IMR-90 (cell line): ENCODE measurements at regions not wholly inside any gene's neighbourhood (a gene's known extent, or its start where the extent isn't known, plus 50 kb on each side); places are given as distances from the start of the nearest gene placed in this dataset.

Experiments used
- ATAC-seq: fragments of 200-7000 bp; cut with Tn5 transposase; 2 replicates; pipeline ENCODE4 v1.9.1; 2020; ENCODE audit warnings: low read depth, mild to moderate bottlenecking, moderate library complexity
- BruUV-seq: library from RNA; stranded (reverse); fragments of 400-500 nt; replicated peaks from 2 replicates; lab custom pipeline; 2021; lab: Mats Ljungman, UMichigan
- CTCF ChIA-PET: fragments of 300-600 bp; formaldehyde crosslinking; extraction: SDS; loops from one replicate; lab custom pipeline; 2021; ENCODE audit warnings: antibody characterized with exemption; lab: Yijun Ruan, JAX
- POLR2A ChIA-PET: fragments of 300-600 bp; sonication (Branson Sonifier 250); formaldehyde crosslinking; loops from one replicate; lab custom pipeline; 2022; ENCODE audit warnings: antibody characterized with exemption; ENCODE audit not compliant: unreplicated experiment; lab: Charles Lee
- DNase-seq: peaks from one replicate; pipeline ENCODE4 v3.0.0; 2013
- H2AFZ ChIP-seq: replicated peaks from 2 replicates; pipeline ENCODE3; 2013; ENCODE audit warnings: low read length, mild to moderate bottlenecking; ENCODE audit not compliant: poor library complexity
- H2AK5ac ChIP-seq: 2 replicates; pipeline ENCODE4 v1.6.1; 2013; ENCODE audit warnings: low read depth, low read length, inconsistent platforms
- H2AK9ac ChIP-seq: replicated peaks from 2 replicates; pipeline ENCODE3; 2013; ENCODE audit warnings: mild to moderate bottlenecking, low read depth, low read length, moderate library complexity; ENCODE audit not compliant: poor library complexity
- H2BK120ac ChIP-seq: 2 replicates; pipeline ENCODE4 v1.6.1; 2013; ENCODE audit warnings: low read depth, low read length, inconsistent platforms
- H2BK15ac ChIP-seq: 3 replicates; pipeline ENCODE4 v1.6.1; 2013; ENCODE audit warnings: low read depth, low read length, inconsistent platforms
- H2BK20ac ChIP-seq: 2 replicates; pipeline ENCODE4 v1.6.1; 2013; ENCODE audit warnings: low read depth, mild to moderate bottlenecking, inconsistent platforms, low read length, moderate library complexity
- H2BK5ac ChIP-seq: 2 replicates; pipeline ENCODE4 v1.6.1; 2013; ENCODE audit warnings: mild to moderate bottlenecking, low read depth, low read length, inconsistent platforms; ENCODE audit not compliant: poor library complexity, severe bottlenecking
- H3K14ac ChIP-seq: replicated peaks from 2 replicates; pipeline ENCODE4 v1.6.1; 2013; ENCODE audit warnings: low read depth, low read length, inconsistent platforms
- H3K18ac ChIP-seq: 2 replicates; pipeline ENCODE4 v1.6.1; 2013; ENCODE audit warnings: low read depth, low read length, control low read depth
- H3K23ac ChIP-seq: 2 replicates; pipeline ENCODE4 v1.6.1; 2013; ENCODE audit warnings: low read depth, low read length, inconsistent platforms
- H3K27ac ChIP-seq: 2 replicates; pipeline ENCODE4 v1.5.1; 2013; ENCODE audit warnings: mild to moderate bottlenecking, control low read depth, low read length; ENCODE audit not compliant: insufficient read depth
- H3K27me3 ChIP-seq: 2 replicates; pipeline ENCODE4 v1.6.1; 2013; ENCODE audit warnings: low read length; ENCODE audit not compliant: control insufficient read depth, insufficient read depth
- H3K36me3 ChIP-seq: 2 replicates; pipeline ENCODE4 v1.6.1; 2013; ENCODE audit warnings: low read length, mixed read lengths; ENCODE audit not compliant: control insufficient read depth, insufficient read depth
- H3K4ac ChIP-seq: 2 replicates; pipeline ENCODE4 v1.6.1; 2013; ENCODE audit warnings: low read depth, low read length, inconsistent platforms
- H3K4me1 ChIP-seq: 2 replicates; pipeline ENCODE4 v1.6.1; 2013; ENCODE audit warnings: low read length, mixed read lengths; ENCODE audit not compliant: control insufficient read depth, insufficient read depth
- H3K4me2 ChIP-seq: 2 replicates; pipeline ENCODE4 v1.6.1; 2013; ENCODE audit warnings: low read depth, mild to moderate bottlenecking, control low read depth, low read length, moderate library complexity
- H3K4me3 ChIP-seq: 2 replicates; pipeline ENCODE4 v1.5.1; 2013; ENCODE audit warnings: low read depth, mild to moderate bottlenecking, control low read depth, low read length, moderate library complexity; ENCODE audit not compliant: insufficient read depth
- H3K56ac ChIP-seq: 2 replicates; pipeline ENCODE4 v1.6.1; 2013; ENCODE audit warnings: low read length, inconsistent platforms; ENCODE audit not compliant: insufficient read depth; ENCODE audit errors: extremely low read depth
- H3K79me1 ChIP-seq, 2 experiments: 2 replicates each; pipeline ENCODE4 v1.6.1; 2013; ENCODE audit warnings: low read length in 2 of 2, inconsistent platforms in 1 of 2, low read depth in 1 of 2
- H3K9ac ChIP-seq: 2 replicates; pipeline ENCODE4 v1.6.1; 2013; ENCODE audit warnings: low read depth, low read length, control low read depth
- H3K9me1 ChIP-seq: 2 replicates; pipeline ENCODE4 v1.6.1; 2013; ENCODE audit warnings: low read length, inconsistent platforms; ENCODE audit not compliant: insufficient read depth
- H3K9me3 ChIP-seq: 2 replicates; pipeline ENCODE4 v1.6.1; 2013; ENCODE audit warnings: low read length; ENCODE audit not compliant: control insufficient read depth, insufficient read depth
- H4K20me1 ChIP-seq: 2 replicates; pipeline ENCODE4 v1.6.1; 2013; ENCODE audit warnings: low read length, inconsistent platforms; ENCODE audit not compliant: insufficient read depth
- H4K5ac ChIP-seq: 2 replicates; pipeline ENCODE4 v1.6.1; 2013; ENCODE audit warnings: mild to moderate bottlenecking, low read depth, low read length, control low read depth
- H4K8ac ChIP-seq, 2 experiments: 2 replicates each; pipeline ENCODE4 v1.6.1; 2013; ENCODE audit warnings: low read depth in 2 of 2, low read length in 2 of 2, control low read depth in 1 of 2, inconsistent platforms in 1 of 2
- H4K91ac ChIP-seq: 2 replicates; pipeline ENCODE4 v1.6.1; 2013; ENCODE audit warnings: low read depth, low read length, inconsistent platforms; ENCODE audit not compliant: insufficient read depth
- BHLHE40 ChIP-seq: fragments of 150-350 bp; IDR thresholded peaks from 2 replicates; pipeline ENCODE4 v1.6.1; 2016; ENCODE audit warnings: mild to moderate bottlenecking, low read depth, low read length
- CEBPB ChIP-seq: IDR thresholded peaks from 2 replicates; pipeline ENCODE4 v1.6.1; 2012; ENCODE audit warnings: low read depth, low read length, improper control_type of control experiment
- CHD1 ChIP-seq: IDR thresholded peaks from 2 replicates; pipeline ENCODE4 v1.6.1; 2012; ENCODE audit warnings: low read depth, low read length, improper control_type of control experiment
- FOS ChIP-seq: fragments of 150-350 bp; IDR thresholded peaks from 2 replicates; pipeline ENCODE4 v1.6.1; 2016; ENCODE audit warnings: low read depth, low read length
- MAFK ChIP-seq: IDR thresholded peaks from 2 replicates; pipeline ENCODE4 v1.6.1; 2012; ENCODE audit warnings: low read depth, low read length, improper control_type of control experiment
- MAZ ChIP-seq: IDR thresholded peaks from 2 replicates; pipeline ENCODE4 v1.6.1; 2012; ENCODE audit warnings: low read depth, mild to moderate bottlenecking, low read length, improper control_type of control experiment, moderate library complexity, borderline replicate concordance
- NFE2L2 ChIP-seq: fragments of 150-350 bp; IDR thresholded peaks from 2 replicates; pipeline ENCODE4 v1.6.1; 2016; ENCODE audit warnings: low read depth, mild to moderate bottlenecking, low read length
- POLR2A ChIP-seq: IDR thresholded peaks from 2 replicates; pipeline ENCODE4 v1.6.1; 2012; ENCODE audit warnings: mild to moderate bottlenecking, low read depth, low read length
- RAD21 ChIP-seq: IDR thresholded peaks from 2 replicates; pipeline ENCODE4 v1.6.1; 2012; ENCODE audit warnings: low read length, improper control_type of control experiment
- RCOR1 ChIP-seq: IDR thresholded peaks from 2 replicates; pipeline ENCODE4 v1.6.1; 2012; ENCODE audit warnings: mild to moderate bottlenecking, low read length, improper control_type of control experiment; ENCODE audit not compliant: insufficient replicate concordance
- RFX5 ChIP-seq: IDR thresholded peaks from 2 replicates; pipeline ENCODE4 v1.8.0; 2012; ENCODE audit warnings: low read depth, mild to moderate bottlenecking, low read length, moderate library complexity
- SMC3 ChIP-seq: fragments of 150-350 bp; IDR thresholded peaks from 2 replicates; pipeline ENCODE4 v1.6.1; 2016; ENCODE audit warnings: low read depth, mild to moderate bottlenecking, antibody characterized with exemption, low read length, moderate library complexity
- WGBS, 2 experiments: methylation state at CpG; one replicate each; pipeline versions ENCODE4 v1.1.5 to v1.1.7; 2013; ENCODE audit warnings: missing lambda C conversion rate in 2 of 2; ENCODE audit not compliant: insufficient read length in 1 of 2; ENCODE audit errors: extremely low coverage in 2 of 2; 5-methylcytosine and 5-hydroxymethylcytosine counted together
- dilution Hi-C: fragments of 300-500 bp; cut with HindIII; formaldehyde crosslinking; loops from one replicate; pipeline ENCODE4 v1.14.3; 2018; ENCODE audit warnings: low sequenced_read_pairs; ENCODE audit not compliant: unreplicated experiment
- in situ Hi-C: fragments of 300-500 bp; cut with MboI; formaldehyde crosslinking; loops from 3 replicates; pipeline ENCODE4 v1.14.3; 2019; ENCODE audit warnings: low sequenced_read_pairs, inconsistent platforms, mixed read lengths
- intact Hi-C: fragments of 100-400 bp; cut with micrococcal nuclease; formaldehyde crosslinking; loops from 2 replicates; pipeline ENCODE4 v1.10.0; 2022
- TF ChIP-seq, protein P1 (sequence below): fragments of 150-350 bp; IDR thresholded peaks from 2 replicates; pipeline ENCODE4 v1.6.1; 2017; ENCODE audit warnings: mild to moderate bottlenecking, antibody characterized with exemption, low read length, low read depth
- TF ChIP-seq, protein P2 (sequence below): conservative IDR thresholded peaks from 2 replicates; pipeline ENCODE4 v1.5.1; 2012; ENCODE audit warnings: mild to moderate bottlenecking, low read depth, low read length, improper control_type of control experiment
- TF ChIP-seq, protein P3 (sequence below): fragments of 150-350 bp; IDR thresholded peaks from 2 replicates; pipeline ENCODE4 v1.6.1; 2016; ENCODE audit warnings: low read depth, mild to moderate bottlenecking, low read length, moderate library complexity, borderline replicate concordance

DNA sequence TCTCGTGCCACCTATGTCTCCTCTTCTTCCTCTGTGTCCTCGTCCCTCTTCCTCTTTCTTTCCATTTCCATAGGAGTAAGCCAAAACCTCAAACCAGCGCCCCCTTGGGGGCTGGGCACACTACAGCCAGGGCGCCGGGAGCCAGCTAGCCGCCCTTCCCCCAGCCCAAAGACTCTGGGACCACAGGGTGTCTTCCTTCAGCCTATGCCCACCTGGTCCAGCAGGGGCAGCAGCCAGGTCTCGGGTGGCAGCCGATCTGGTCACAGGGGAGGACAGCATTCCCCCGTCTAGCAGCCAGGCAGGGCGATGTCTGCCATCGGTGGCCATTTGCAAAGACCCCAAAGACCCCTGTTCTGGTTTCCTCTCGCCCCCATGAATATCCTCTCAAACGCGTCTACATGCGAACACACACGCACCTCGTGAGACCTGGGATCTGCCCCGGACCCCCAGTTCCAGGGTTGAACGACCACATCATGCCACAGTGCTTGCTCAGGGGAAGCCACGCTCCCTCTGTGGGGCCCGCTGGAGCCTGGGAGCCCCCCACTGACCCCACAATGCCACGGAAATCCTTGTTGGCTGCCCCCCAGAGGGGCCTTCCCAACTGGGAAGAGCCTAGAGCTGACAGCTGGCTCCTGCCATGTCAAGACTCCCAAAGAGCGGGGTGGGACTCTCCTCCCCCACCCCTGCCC lies 546.0 kb upstream of the CCDC179 start:
- Histone ChIP-seq H4K8ac (no peak overlapping the region), H3K27me3 (no peaks in the 10 kb centered on the region), H3K36me3 (no peaks in the 10 kb centered on the region), H3K4me2 (no peak overlapping the region), H2BK5ac (no peak overlapping the region), H3K9me1 (no peaks in the 10 kb centered on the region), H2AK9ac (no peak overlapping the region), H3K4me1 (no peaks in the 10 kb centered on the region), H3K9ac (no peak overlapping the region), H4K91ac (no peak overlapping the region), H2BK15ac (no peak overlapping the region), H3K14ac (no peak overlapping the region), H2BK20ac (no peak overlapping the region), H3K27ac (no peak overlapping the region), H3K4me3 (no peak overlapping the region), H3K9me3 (no peaks in the 10 kb centered on the region; the same call in 1 of the 2 replicates), H3K79me1 (no peaks in the 10 kb centered on the region), H4K20me1 (no peaks in the 10 kb centered on the region), H2AFZ (no peak overlapping the region), H3K4ac (no peak overlapping the region), H2AK5ac (no peak overlapping the region), H3K23ac (no peak overlapping the region), H3K56ac (no peak overlapping the region), H2BK120ac (no peak overlapping the region), H4K5ac (no peak overlapping the region), H3K18ac (no peak overlapping the region)
- CTCF ChIA-PET = no interaction called here
- DNase-seq (no peak), ATAC-seq (no peak)
- TF ChIP-seq MAZ (no peak), FOS (no peak), NFE2L2 (no peak), BHLHE40 (no peak), CEBPB (no peak), MAFK (no peak), SMC3 (no peak), RAD21 (no peak), RFX5 (no peak), POLR2A (no peak), RCOR1 (no peak), CHD1 (no peak)
- TF ChIP-seq, protein P1, sequence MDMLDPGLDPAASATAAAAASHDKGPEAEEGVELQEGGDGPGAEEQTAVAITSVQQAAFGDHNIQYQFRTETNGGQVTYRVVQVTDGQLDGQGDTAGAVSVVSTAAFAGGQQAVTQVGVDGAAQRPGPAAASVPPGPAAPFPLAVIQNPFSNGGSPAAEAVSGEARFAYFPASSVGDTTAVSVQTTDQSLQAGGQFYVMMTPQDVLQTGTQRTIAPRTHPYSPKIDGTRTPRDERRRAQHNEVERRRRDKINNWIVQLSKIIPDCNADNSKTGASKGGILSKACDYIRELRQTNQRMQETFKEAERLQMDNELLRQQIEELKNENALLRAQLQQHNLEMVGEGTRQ = no peak
- TF ChIP-seq, protein P2, sequence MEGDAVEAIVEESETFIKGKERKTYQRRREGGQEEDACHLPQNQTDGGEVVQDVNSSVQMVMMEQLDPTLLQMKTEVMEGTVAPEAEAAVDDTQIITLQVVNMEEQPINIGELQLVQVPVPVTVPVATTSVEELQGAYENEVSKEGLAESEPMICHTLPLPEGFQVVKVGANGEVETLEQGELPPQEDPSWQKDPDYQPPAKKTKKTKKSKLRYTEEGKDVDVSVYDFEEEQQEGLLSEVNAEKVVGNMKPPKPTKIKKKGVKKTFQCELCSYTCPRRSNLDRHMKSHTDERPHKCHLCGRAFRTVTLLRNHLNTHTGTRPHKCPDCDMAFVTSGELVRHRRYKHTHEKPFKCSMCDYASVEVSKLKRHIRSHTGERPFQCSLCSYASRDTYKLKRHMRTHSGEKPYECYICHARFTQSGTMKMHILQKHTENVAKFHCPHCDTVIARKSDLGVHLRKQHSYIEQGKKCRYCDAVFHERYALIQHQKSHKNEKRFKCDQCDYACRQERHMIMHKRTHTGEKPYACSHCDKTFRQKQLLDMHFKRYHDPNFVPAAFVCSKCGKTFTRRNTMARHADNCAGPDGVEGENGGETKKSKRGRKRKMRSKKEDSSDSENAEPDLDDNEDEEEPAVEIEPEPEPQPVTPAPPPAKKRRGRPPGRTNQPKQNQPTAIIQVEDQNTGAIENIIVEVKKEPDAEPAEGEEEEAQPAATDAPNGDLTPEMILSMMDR = no peak
- TF ChIP-seq, protein P3, sequence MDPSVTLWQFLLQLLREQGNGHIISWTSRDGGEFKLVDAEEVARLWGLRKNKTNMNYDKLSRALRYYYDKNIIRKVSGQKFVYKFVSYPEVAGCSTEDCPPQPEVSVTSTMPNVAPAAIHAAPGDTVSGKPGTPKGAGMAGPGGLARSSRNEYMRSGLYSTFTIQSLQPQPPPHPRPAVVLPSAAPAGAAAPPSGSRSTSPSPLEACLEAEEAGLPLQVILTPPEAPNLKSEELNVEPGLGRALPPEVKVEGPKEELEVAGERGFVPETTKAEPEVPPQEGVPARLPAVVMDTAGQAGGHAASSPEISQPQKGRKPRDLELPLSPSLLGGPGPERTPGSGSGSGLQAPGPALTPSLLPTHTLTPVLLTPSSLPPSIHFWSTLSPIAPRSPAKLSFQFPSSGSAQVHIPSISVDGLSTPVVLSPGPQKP = no peak
- BruUV-seq = no TSS peak
- dilution Hi-C loops = no loop called here
- in situ Hi-C loops = no loop called here
- intact Hi-C loops = no loop called here
- POLR2A ChIA-PET = no interaction called here
- 85% methylated on average over 13 of the region's 23 CpGs; no CpG with 5 or more reads in 1 of the 2 experiments for WGBS, 2 experiments
